NCI-H345 treated with DMSO at 0.1 percent for 48 hours (cell line): ENCODE measurements at regions not wholly inside any gene's neighbourhood (a gene's known extent, or its start where the extent isn't known, plus 50 kb on each side); places are given as distances from the start of the nearest gene placed in this dataset.
"Not testable (repeated sequence)": the region's sequence is repeated elsewhere in the genome, so short reads cannot be mapped to it uniquely, and the experiment has no call there.

Experiments
- DNase-seq: peaks from one replicate; lab custom pipeline; 2025; ENCODE audit not compliant: unreplicated experiment; lab: John Stamatoyannopoulos, UW

DNA sequence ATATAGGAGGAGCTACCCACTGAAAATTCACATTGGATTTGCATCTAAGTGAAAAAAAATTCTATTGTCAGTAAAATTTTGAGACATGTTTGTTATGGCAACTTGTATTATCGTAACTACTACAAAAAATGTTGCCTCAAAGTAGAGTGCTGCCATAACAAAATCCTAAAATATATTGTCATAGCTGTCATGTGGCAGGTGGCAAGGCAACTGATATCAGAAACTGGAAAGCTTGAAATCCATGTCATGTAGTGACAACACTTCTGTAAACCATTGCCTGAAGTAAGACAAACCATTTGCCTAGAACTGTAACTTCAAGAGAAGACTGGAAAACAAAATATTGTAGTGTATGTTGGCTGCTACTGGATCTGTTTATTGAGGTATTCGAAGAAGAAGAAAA lies 697.5 kb upstream of the CELF4 start:
- DNase-seq = no peak

DNA sequence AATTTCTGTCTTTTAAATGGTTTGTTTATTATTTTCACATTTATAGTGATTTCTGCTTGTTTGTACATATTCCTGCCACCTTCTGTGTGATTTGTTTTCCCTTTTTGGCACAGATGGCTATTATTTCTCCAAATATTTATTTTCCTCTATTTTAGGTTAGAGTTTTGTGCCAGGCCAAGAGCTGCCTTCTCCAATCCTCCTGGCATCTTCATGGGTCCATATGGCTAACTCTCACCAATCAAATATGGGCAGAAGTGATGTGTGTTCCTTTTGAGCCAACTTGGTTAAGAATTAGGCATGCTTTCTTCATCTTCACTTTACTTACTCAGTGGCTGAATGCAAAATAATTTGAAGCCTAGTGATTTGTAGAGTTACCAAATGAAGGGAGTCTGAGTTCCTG lies 697.1 kb upstream of the CELF4 start:
- DNase-seq = no peak

DNA sequence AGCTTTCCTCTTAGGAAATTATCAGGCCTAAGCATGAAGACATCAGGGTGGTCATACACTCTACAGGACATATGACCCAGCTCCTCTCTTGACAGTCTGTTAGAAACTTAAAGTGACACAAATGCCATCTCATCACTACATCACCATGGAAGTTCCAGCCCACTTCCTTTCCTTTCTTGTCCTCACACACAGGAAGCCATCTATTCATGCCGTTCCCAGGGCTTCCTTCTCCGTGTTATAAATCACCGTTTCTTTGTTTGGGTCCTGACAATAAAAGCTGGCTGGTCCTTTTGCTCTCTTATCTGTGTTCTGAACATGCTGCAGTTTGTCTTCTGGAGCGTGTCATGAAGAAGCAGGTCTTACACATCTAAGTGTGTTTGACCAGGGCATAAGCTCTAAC lies 692.1 kb upstream of the CELF4 start:
- no peak for DNase-seq

DNA sequence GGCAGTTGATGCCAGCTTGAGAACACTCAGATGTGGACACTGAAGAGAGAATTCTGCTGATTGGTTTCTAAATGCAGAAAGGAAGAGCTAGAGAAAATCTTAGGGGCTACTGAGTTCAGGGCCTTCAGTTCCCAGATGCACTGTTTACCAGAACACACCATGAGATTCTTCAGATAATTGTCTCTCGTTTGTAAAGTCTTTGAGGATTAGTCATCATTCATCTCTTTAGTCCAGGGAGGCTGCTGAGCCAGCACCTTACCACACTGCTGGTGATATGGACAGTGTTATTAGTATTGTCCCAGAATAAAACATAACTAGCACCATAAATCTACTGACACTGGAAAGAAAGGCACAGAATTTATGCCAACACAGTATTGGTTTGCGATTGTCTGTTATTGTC lies 690.8 kb upstream of the CELF4 start:
- DNase-seq = no peak

DNA sequence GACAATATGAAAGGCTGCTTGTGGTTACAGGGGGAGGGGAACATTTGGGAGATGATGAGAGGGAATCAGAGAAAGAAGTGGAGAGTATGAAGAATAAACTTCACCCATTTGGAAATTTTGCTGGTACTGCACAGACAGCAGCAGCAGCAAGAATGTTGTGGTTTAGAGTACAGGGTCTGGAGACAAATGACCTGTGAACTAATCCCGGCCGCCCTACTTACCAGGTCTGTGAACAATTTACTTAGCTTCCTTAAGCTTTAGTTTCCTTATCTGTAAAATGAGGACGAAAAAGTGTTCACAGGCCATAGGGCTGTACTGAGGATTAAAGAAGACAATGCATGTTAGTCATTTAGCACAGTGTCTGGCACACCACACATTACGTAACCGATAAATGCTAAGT lies 685.4 kb upstream of the CELF4 start:
- DNase-seq = no peak

DNA sequence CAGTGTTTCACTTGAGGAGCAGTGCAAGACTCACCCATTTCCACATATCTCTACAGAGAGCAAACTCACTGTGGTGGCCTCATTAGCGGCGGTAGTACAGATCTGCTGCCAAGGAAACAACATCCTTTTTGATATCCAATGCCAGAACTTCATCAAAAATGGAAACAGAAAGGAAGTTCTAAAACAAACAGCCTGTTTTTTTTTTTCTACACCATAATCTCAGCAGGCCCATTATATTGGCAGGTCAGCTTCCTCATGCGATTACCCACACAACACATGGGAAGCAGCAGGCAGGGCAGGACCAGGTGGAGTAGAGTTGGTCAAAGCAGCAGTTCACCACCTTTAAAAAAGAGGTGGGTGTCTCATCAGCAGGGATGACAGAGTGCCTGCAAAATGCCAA lies 678.9 kb upstream of the CELF4 start:
- no peak for DNase-seq

DNA sequence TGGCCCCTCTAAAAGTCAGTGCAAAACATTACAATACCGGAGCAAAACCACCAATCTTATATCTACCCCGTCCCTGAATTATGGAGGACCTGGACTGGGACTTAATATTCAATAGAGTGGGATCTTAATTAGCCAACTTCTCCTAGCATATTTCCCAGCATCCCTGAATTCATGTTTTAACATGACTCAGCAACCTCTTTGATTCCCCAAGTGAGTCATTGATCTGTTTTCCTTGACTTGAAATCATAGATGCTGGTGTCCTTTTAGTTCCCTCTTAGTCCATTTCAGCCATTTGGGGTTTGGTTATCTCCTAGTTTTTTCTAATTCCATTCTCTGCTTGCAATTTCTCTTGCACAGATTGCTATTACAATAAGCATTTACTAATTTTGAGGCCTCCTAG lies 677.7 kb upstream of the CELF4 start:
- no peak for DNase-seq

DNA sequence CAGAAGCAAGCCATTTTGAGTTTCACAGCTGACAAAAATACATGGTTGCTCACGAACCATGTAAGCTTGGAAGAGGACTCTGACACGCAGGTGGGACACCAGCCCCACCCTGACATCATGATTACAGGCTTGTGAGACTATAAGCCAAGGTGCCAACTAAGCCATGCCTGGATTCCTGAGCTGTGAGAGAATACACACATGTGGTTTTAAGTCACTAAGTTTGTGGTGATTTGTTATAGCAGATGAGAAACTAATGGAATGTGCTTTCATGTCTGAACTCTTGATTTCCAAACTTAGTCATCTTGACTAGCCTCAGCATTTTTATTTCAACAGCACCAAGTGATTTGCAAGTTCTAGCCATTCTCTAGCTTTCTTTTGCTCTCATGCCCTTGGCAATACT lies 676.1 kb upstream of the CELF4 start:
- DNase-seq = no peak

DNA sequence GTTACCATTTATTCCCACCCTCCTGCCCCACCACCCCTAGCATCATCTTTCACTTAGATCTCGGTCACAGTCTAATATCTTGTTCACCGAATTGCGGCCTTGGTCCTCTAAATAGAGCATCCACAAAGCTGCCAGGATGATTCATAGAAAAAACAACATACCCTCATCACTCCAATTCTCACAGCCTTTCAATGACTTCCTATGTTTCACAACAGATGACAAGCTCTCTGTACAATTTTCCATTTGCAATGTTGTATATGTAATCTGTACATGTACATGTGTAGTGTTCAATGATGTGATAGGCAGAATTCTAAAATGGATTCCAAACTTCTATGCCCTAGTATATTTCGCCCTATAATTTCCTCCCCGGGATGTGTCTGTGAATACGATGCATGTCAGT lies 675.6 kb upstream of the CELF4 start:
- no peak for DNase-seq

DNA sequence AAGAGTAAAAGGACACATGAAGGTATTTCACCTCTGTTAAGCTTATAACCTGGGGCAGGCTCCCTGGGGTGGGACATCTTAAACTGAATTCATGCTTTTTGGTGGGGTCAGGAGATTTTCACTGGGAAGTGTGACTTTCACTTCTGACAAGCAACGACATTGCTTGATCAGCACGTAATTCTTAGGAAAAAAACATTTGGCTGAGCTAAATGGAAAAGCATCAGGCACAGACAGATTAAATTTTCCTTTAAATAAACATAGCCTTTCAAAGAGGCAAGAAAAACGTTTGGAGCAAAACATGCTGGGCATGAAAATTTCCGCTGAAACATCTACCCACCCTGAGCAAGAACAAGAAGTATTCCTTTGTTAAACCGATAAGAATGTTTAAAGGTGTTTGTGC lies 674.0 kb upstream of the CELF4 start:
- DNase-seq = no peak

DNA sequence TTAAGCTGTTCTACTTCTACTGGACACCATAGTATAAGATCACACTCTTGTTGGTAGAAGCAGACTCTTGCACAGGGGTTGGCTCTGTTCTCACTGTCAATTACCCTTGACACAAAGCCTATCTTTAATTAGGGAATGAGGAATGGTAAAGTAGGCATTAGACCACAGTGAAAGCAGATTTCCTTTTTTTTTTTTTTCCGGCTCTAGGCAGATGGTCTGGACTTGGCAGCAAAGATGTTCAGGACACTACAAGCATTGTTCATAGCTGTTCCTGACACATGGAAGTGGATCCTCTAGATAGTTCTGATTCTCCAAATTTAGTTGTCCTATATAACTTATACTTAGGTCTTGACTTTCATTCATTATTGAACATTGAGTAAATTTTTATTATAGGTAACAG lies 672.2 kb upstream of the CELF4 start:
- DNase-seq = no peak

DNA sequence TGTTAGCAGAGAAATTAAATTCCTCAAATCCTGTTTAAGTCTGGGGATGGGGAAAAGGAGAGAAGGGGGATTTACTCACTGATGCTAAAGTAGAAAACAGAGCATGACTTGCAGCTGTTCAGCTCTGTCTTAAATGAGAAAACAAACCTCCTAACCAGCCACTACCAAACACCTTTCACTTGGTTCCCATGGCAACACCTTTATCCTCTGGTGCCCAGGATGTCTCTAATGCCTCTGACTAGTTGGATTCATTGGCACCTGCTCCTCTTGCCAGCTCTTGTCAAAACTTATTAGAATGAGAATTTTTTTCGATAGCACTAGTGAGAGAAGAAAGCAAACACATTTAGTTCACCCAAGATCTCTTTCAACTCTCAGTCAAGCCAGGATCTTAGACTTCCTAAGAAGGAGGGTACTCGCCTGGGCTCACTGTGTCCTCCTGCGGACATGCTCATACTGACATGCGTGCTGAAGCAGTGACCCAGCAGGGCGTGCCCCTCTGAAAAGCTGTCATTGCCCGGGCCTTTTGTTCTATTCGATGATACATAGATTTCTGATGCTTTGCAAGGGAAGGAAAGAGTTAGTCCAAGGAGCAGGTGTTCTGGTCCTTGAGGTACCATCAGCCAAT lies 656.0 kb upstream of the CELF4 start:
- peak; percentile 2 for DNase-seq

DNA sequence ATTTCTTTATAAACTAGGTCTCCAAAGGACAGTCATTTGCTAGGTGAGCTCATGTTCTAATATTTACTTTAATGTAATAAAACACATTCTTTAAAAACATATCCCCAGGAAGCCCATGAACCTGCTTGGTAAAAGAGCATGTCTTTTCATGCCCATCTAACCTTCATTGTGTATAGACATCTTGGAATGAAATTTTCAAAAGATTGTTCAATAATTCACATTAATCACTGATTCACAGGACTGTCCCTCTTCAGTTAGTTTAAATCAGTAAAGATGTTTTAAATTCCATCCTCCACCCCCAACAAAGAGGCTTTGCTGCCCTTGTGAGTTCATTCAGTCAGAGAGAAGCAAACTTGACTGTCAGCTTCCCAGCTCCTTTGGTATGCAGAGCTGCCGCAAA lies 633.4 kb upstream of the CELF4 start:
- DNase-seq = no peak

DNA sequence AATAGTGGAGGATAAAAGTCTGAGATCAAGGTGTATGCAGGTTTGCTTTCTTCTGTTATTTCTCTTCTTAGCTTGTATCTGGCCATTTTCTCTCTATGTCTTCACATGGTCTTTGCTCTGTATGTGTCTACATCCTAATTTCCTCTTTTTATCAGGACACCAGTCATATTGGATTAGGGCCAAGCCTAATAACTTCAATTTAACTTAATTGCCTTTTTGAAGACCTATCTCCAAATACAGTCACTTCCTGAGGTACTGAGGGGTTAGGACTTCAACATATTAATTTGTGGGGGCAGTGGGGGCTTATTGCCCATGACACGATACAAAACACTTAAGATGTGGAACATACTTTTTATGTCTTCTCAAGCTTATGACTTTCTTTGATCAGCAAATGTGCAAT lies 632.9 kb upstream of the CELF4 start:
- DNase-seq = no peak

DNA sequence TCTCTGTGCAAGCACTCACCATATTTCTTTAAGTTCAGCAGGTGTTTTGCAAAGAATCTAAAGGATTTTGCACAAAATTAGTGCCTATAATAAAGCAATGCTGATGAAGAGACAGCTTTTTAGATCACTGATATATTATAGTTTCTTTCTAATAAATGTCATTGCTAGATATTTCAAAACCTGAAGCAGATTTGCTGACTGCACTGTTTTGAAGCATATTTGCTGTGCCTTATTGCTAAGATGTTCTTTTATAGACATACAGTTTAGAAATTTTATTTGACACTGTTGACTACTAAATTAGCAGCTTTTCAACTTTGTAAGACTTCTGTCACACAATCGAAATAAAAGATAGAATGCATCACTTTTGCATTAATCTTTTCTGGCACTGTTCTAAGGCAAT lies 620.9 kb upstream of the CELF4 start:
- DNase-seq = no peak

DNA sequence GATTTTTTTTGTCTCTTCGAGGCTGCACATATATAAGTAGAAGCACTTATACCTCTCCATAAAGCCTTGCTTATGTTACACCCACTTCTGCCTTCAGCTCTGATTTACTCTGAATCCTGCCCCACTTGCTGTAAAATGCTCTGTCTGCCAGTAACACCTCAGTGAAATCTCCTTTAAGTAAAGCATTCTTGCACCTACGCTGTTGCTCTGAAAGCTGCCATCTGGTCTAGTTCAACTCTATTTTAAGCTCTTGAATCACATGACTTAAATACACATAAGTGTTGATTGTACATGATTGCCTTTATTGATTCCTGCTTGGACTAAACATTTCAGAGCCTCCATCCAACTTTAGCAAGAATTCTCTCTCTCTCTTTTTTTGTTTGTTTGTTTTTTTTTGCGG lies 609.0 kb upstream of the CELF4 start:
- peak; percentile 49 for DNase-seq

DNA sequence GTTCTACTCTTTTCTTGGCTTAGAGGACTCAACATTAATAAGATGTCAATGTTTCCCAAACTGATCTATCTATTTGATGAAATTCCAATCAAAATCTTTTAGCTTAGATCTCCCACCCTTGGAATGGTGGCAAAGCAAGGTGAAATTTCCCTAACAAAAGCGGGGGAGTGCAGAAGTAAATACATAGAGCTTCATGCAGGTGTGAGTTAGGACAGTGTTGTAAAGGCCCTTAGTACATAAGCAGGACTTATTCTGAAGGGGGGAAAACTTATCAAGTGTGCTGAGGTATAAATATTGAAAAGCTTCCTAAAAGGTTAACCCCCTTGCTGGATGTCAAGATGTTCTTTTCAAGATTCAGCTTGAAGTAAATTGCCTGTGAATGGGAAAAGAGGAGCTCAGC lies 608.6 kb upstream of the CELF4 start:
- no peak for DNase-seq

DNA sequence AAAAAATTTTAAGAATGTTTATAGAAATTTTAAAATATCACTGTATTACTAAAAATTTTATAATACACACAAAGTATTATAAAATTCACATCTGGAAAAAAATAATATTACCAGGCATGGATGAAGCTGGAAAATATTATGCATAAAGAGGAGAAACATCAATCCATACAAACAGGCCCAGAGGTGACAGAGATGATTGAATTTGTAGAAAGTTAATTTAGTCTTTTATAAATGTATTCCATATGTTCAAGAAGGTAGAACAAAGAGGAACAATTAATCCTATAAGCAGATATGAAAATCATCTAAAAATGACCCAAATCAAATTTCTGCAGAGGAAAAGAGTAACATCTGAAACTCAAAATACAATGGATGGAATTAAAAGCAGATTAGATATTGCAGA lies 605.2 kb upstream of the CELF4 start:
- no peak for DNase-seq

DNA sequence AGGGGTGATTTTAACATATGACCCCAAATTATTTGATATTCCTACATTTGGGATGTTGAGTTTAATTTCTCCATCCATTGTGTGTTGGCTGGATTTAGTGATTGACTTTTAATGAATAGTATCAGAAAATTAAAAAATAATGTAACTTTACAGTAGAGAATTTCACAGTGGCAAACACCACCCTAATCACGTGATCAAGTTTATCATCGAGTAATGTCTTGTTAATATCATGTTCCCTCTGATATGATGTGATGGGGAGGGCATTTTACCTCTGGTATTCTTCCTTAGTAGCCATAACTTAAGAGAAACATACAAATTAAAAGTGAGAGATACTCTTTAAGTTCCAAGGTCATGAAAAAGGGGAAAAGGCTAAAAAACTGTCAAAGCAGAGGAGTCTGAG lies 602.0 kb upstream of the CELF4 start:
- no peak for DNase-seq

DNA sequence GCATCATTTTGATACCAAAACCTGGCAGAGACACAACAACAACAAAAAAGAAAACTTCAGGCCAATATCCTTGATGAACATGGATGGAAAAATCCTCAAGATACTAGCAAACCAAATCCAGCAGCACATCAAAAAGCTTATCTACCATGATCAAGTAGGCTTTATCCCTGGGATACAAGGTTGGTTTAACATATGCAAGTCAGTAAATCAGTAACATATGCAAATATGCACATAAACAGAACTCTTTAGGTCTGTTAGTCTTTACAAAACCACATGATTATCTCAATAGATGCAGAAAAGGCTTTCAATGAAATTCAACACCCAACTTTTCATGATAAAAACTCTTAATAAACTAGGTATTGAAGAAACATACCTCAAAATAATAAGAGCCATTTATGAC lies 587.5 kb upstream of the CELF4 start:
- DNase-seq = not testable (repeated sequence)

DNA sequence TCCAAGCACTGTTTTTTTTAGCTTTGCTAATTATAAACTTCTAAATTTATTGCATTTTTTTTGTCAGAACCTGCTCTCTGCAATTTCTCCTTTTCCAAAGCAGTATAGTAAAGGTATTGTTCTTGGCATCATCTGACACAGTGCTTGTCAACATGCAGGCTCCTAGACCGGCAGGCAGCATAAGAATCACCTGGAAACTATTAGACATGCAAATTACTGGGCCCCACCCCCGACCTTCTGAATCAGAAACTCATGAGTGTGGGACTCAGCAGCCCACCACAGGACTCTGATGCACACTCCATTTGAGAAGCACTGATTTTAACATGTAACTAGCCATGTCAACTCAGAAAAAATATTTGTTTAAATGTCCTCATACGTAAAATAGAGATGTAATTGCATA lies 551.1 kb upstream of the CELF4 start:
- DNase-seq = no peak

DNA sequence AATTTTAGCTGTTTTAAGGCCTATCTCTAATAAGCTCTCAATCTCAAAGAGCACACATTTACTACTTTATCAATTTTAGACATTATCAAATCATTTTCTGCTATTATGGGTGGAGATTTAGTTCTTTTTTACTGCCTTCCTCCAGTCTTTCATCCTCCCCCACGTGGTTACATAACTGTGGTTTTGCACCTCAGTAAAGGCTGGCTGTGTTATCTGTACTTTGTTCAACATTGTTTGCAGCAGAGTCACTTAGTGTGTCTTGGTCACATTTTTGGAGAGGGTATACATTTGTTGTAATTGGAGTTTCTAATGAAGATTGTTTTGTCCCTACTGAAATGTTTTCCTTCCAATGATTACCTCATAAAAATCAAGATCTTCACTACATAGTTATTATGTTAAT lies 549.6 kb upstream of the CELF4 start:
- no peak for DNase-seq

DNA sequence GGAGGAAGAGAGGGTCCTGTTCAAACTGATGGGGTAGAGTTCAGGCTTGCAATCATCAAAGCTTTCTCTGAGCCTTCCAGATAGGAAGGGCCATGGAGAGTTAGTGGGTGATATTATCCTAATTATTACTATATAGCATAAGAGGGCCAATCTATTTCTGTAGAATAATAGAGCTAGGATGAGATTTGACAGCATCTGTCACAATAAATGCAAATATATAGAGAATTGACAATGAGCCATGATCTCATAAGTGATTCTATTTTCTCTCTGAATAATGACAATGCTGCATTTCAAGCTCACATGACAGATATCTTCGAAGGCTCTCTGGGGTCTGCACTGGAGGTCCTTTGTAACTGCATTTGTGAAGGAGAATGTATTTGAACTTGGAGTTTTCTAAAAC lies 521.9 kb upstream of the CELF4 start:
- no peak for DNase-seq

DNA sequence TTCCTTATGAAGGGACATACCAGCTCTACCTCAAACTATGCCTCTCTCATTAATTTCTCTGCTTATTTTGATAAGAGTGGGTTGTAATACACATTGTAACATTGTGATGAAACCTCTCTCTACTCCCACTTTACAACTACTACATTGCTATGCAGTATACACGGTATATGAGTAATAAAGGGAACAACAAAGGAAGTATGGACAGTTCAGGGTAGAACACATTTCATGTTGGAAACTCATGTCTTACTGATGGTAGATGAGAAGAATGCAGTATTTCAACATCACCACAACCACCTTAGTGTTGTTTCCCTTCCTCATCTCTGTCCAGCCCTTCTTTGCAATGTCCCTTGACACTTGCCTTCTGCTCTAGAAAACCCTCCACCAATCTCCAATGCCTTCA lies 515.9 kb upstream of the CELF4 start:
- no peak for DNase-seq
